OCI-LY7 (cell line): ENCODE measurements at regions not wholly inside any gene's neighbourhood (a gene's known extent, or its start where the extent isn't known, plus 50 kb on each side); places are given as distances from the start of the nearest gene placed in this dataset.
"Not testable (repeated sequence)": the region's sequence is repeated elsewhere in the genome, so short reads cannot be mapped to it uniquely, and the experiment has no call there.

Experiments
- BruUV-seq: library from RNA; stranded (reverse); fragments of 400-500 nt; replicated peaks from 2 replicates; lab custom pipeline; 2021; lab: Mats Ljungman, UMichigan
- CTCF ChIA-PET: fragments of 300-600 bp; sonication (Branson Sonifier 250); formaldehyde crosslinking; loops from one replicate; lab custom pipeline; 2022; ENCODE audit warnings: antibody characterized with exemption; ENCODE audit not compliant: unreplicated experiment; lab: Charles Lee
- POLR2A ChIA-PET: fragments of 300-600 bp; sonication (Branson Sonifier 250); formaldehyde crosslinking; loops from one replicate; lab custom pipeline; 2022; ENCODE audit warnings: antibody characterized with exemption; lab: Charles Lee
- DNase-seq: peaks from one replicate; pipeline ENCODE4 v3.0.0-alpha.2; 2015; ENCODE audit warnings: low spot score
- H2AFZ ChIP-seq: fragments of 200-600 bp; sonication (generic), shearing (Covaris generic); 2 replicates; pipeline ENCODE4 v1.6.1; 2014; ENCODE audit warnings: mild to moderate bottlenecking, antibody characterized with exemption, low read length, moderate library complexity
- H3K27ac ChIP-seq: fragments of 200-600 bp; sonication (generic); 2 replicates; pipeline ENCODE4 v1.5.1; 2014; ENCODE audit warnings: mixed run types, low read depth, mild to moderate bottlenecking, moderate library complexity, low read length, inconsistent platforms; ENCODE audit not compliant: poor library complexity, severe bottlenecking
- H3K36me3 ChIP-seq: fragments of 200-600 bp; sonication (generic); 2 replicates; pipeline ENCODE4 v1.6.1; 2014; ENCODE audit warnings: mild to moderate bottlenecking, antibody characterized with exemption, low read length, moderate library complexity, mixed read lengths; ENCODE audit not compliant: insufficient read depth
- H3K4me1 ChIP-seq: fragments of 200-600 bp; sonication (generic); 2 replicates; pipeline ENCODE4 v1.5.1; 2014; ENCODE audit warnings: mild to moderate bottlenecking, low read length; ENCODE audit not compliant: insufficient read depth, poor library complexity, severe bottlenecking
- H3K4me2 ChIP-seq: fragments of 200-600 bp; sonication (generic); 2 replicates; pipeline ENCODE4 v1.6.1; 2014; ENCODE audit warnings: mild to moderate bottlenecking, low read length
- H3K4me3 ChIP-seq: fragments of 200-600 bp; sonication (generic); 2 replicates; pipeline ENCODE4 v1.5.1; 2014; ENCODE audit warnings: mild to moderate bottlenecking, low read depth, low read length; ENCODE audit not compliant: poor library complexity, severe bottlenecking
- H3K79me2 ChIP-seq: fragments of 200-600 bp; sonication (generic); 2 replicates; pipeline ENCODE4 v1.6.1; 2016; ENCODE audit warnings: low read depth, mild to moderate bottlenecking, low read length, moderate library complexity, mixed read lengths; ENCODE audit not compliant: insufficient read depth
- H3K9me2 ChIP-seq: fragments of 200-600 bp; sonication (generic); 2 replicates; pipeline ENCODE4 v1.6.1; 2016; ENCODE audit warnings: mild to moderate bottlenecking, low read length, mixed read lengths; ENCODE audit not compliant: insufficient read depth
- H3K9me3 ChIP-seq: fragments of 200-600 bp; sonication (generic); 2 replicates; pipeline ENCODE4 v1.6.1; 2014; ENCODE audit warnings: mild to moderate bottlenecking, mixed run types, low read length, mixed read lengths
- H4K20me1 ChIP-seq: fragments of 200-600 bp; sonication (generic); 2 replicates; pipeline ENCODE4 v1.6.1; 2014; ENCODE audit warnings: mild to moderate bottlenecking, antibody characterized with exemption, low read length, moderate library complexity, mixed read lengths; ENCODE audit not compliant: insufficient read depth
- CTCF ChIP-seq: fragments of 200-600 bp; sonication (generic); conservative IDR thresholded peaks from 2 replicates; pipeline ENCODE4 v1.5.1; 2014; ENCODE audit warnings: mild to moderate bottlenecking, antibody characterized with exemption, low read length, moderate library complexity, mixed read lengths
- EZH2phosphoT487 ChIP-seq: fragments of 200-600 bp; sonication (generic); IDR thresholded peaks from 2 replicates; pipeline ENCODE4 v1.6.1; 2018; ENCODE audit warnings: low read depth, borderline replicate concordance, mild to moderate bottlenecking, mixed run types, antibody characterized with exemption, low read length, moderate library complexity, mixed read lengths
- intact Hi-C: fragments of 100-400 bp; cut with micrococcal nuclease; formaldehyde crosslinking; loops from one replicate; pipeline ENCODE4 v1.10.0; 2022; ENCODE audit not compliant: unreplicated experiment

- no peak for DNase-seq
- no peak overlapping the region for H2AFZ ChIP-seq
- no peak overlapping the region for H3K27ac ChIP-seq
- no peaks in the 10 kb centered on the region for H3K9me2 ChIP-seq
- no peaks in the 10 kb centered on the region for H4K20me1 ChIP-seq
- CTCF ChIA-PET: no interaction called here
- intact Hi-C loops: no loop called here
- no TSS peak for BruUV-seq
- TF ChIP-seq CTCF (no peak), EZH2phosphoT487 (no peak)
- POLR2A ChIA-PET: interaction anchor here (0.6 kb wide), 1 partner anchor 280 kb away, joined by 4 read pairs; no protein-coding TSS in a partner anchor
- no peaks in the 10 kb centered on the region for H3K4me1 ChIP-seq
- no peaks in the 10 kb centered on the region for H3K79me2 ChIP-seq
- H3K4me2 ChIP-seq: no peak overlapping the region
- H3K4me3 ChIP-seq: no peak overlapping the region
- H3K9me3 ChIP-seq: no peaks in the 10 kb centered on the region
- no peaks in the 10 kb centered on the region for H3K36me3 ChIP-seq
These were observed 79.6 kb upstream of the FOXP2 start for GRCh38 chr7:114334989-114335388.

- CTCF ChIA-PET, H3K36me3 ChIP-seq, intact Hi-C loops, POLR2A ChIA-PET, H3K4me1 ChIP-seq, H3K9me3 ChIP-seq, H3K27ac ChIP-seq, DNase-seq, H4K20me1 ChIP-seq, H3K4me2 ChIP-seq, H2AFZ ChIP-seq, H3K9me2 ChIP-seq, BruUV-seq, H3K4me3 ChIP-seq, H3K79me2 ChIP-seq: not testable (repeated sequence)
These were observed 85.2 kb upstream of the FOXP2 start for GRCh38 chr7:114329458-114329857.

- POLR2A ChIA-PET: no interaction called here
- intact Hi-C loops: no loop called here
These were observed 97.0 kb upstream of the FOXP2 start for GRCh38 chr7:114317450-114318098.

More at GRCh38 chr7:114317450-114318098, 97.0 kb upstream of the FOXP2 start:
- Histone ChIP-seq H3K27ac (no peak overlapping the region), H3K4me2 (no peak overlapping the region), H3K4me1 (no peaks in the 10 kb centered on the region), H3K4me3 (no peak overlapping the region), H3K9me2 (no peaks in the 10 kb centered on the region), H3K9me3 (no peaks in the 10 kb centered on the region), H4K20me1 (no peaks in the 10 kb centered on the region), H3K79me2 (no peaks in the 10 kb centered on the region), H2AFZ (no peak overlapping the region), H3K36me3 (no peaks in the 10 kb centered on the region)
- CTCF ChIA-PET: no interaction called here
- BruUV-seq: no TSS peak
- no peak for DNase-seq
- TF ChIP-seq CTCF (no peak), EZH2phosphoT487 (no peak)
